ENCODE measurements at regions not wholly inside any gene's neighbourhood (a gene's known extent, or its start where the extent isn't known, plus 50 kb on each side); places are given as distances from the start of the nearest gene placed in this dataset.
"Not testable (repeated sequence)": the region's sequence is repeated elsewhere in the genome, so short reads cannot be mapped to it uniquely, and the experiment has no call there.

DNA sequence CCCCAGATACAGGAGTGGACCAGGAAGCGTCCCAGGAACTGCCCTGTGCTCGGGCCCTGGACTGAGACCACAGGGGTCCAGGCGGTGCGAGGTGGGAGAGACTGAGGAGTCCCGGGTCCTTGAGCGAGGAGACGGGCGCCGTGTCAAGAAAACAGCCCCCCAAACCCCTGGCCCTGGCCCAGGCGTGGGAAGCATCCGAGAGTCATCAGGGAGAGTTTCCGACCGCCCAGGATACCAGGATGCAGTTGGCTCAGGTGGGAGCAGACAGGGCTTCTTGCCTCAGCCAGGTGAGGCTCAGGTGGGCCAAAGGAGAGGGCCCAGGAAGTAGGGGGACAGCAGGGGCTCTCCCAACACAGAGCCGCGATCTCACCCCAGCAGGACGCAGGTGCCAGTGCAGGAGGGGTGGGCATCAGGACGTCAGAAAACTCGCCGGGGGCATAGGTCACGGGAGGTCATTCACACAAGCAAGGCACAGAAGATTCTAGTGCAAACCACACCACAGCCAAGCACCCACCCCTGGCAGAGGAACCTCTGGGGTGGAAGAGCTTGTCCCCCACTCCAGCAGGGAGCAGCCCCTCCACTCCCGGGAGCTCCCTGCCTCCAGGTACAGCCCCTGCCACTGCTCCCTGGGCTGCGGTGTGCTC, 102.5 kb upstream of the EIF5 start:
- DNase-seq (ENCODE audit: low spot score) = no peak

DNA sequence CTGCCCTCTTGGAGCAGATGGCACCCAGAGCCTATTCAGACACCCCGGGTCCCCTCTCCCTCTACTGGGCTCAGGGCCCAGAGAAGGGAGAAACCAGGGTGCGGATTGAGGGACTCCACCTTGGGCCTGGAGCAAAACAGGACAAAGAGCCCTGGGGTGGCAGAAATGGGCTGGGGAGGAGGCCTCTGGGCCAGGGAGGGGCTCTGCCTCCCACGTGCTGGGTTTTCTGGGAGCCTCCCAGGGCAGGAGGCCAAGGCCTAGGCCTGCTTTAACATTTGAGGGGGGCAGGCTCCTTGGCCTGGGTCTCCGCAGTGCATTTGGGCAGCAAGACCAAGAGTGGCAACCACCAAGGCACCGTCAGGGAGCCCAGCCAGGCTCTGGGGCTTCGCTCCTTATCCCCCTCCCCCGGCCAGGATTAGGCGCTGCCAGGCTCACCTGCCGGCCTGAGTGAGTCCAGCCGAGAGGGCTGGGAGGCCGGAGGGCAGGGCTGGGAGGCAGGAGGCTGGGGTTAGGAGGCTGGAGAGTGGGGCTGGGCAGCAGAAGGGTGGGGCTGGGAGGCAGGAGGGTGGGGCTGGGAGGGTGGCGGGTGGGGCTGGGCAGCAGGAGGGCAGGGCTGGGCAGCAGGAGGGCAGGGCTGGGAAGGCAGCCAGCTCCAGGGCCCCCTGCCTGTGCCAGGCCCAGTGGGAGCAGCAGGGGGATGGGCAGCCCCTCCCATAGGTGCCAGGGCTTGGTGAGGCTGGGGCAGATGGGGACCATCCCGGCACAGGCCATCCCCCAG, 101.8 kb upstream of the EIF5 start:
- DNase-seq (ENCODE audit: low spot score) = no peak

DNA sequence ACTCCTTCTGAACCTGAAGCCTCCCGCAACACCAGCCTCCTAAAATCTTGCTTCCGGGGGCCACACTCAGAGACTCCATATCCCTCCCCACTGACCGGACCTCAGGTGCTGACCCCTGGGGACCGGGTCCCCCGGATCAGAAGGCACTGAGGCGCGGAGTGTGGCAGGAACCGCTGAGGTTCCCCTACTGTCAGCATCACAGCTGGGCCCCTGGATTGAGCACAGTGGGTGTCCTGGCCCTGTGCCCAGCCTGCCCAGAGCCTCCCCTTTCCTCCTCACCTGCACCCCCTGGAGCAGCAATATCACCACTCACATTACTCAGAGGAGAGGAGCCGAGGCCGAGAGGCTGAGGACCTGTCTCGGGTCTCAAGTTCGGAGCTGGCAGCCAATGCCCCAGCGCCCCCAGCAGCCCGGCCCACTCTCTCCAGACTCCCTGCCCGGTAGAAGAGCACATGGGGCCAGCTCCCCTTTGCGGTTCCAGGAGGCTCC, 101.2 kb upstream of the EIF5 start:
- DNase-seq (ENCODE audit: low spot score) = no peak

DNA sequence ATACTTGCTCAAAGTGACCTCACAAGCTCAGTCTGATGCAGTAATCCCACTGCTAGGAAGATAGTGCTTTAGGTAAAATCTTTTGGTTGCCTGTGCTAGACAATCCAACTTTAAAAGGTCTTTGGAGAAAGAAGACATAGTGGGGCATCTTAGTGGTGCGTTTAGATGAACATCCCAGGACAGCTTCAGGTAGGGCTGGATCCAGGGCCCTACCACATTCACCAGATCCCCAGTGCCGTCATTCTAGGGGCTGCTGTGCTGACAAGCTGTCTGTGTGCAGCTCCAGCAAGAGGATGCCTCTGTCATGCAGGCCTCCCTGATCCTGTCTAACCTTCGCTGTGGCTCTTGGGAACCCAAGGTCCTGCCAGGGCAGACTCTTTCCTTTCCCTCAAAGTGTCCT, 100.7 kb upstream of the EIF5 start:
- no peak for DNase-seq (ENCODE audit: low spot score)

DNA sequence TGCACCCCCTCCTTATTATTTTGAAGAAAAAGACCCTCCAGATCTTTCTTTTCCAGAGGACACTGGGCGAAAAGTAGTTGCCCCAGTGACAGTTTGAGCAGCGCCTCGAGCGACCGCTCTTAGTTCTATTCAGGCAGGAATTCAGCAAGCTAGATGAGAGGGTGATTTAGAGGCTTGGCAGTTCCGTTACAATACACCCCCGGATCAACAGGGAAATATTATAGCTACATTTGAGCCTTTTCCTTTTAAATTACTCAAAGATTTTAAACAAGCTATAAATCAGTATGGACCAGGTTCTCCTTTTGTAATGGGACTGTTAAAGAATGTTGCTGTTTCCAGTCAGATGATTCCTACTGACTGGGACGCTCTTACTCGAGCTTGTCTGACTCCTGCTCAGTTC, 99.2 kb upstream of the EIF5 start:
- not testable (repeated sequence) for DNase-seq (ENCODE audit: low spot score)

DNA sequence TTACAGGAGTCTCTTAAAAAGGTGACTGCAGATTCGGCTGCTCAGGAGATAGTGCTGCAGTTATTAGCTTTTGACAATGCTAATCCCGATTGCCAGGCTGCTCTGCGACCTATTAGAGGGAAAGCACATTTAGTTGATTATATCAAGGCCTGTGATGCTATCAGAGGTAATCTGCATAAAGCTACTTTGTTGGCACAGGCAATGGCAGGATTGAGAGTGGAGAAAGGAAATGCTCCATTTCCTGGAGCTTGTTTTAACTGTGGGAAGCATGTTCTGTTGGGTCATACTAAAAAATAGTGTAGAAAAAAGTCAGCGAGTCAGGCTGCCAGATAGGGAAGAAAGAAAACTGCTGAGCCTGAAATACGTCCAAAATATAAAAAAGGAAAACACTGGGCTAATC, 98.5 kb upstream of the EIF5 start:
- DNase-seq (ENCODE audit: low spot score) = not testable (repeated sequence)

DNA sequence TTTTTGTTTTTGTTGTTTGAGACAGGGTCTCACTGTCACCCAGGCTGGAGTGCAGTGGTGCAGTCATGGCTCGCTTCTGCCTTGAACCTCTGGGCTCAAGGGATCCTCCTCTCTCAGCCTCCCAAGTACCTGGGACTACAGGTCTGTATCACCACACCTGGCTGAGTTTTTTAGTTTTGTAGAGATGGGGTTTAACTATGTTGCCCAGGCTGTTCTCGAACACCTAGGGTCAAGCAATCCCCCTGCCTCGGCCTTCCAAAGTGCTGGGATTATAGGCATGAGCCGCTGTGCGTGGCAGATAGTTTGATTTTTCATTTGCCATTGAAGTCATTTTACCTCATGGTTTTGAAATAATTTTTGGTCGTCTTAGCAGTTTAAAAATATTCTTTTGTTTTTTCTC, 94.3 kb upstream of the EIF5 start:
- DNase-seq (ENCODE audit: low spot score) = no peak

DNA sequence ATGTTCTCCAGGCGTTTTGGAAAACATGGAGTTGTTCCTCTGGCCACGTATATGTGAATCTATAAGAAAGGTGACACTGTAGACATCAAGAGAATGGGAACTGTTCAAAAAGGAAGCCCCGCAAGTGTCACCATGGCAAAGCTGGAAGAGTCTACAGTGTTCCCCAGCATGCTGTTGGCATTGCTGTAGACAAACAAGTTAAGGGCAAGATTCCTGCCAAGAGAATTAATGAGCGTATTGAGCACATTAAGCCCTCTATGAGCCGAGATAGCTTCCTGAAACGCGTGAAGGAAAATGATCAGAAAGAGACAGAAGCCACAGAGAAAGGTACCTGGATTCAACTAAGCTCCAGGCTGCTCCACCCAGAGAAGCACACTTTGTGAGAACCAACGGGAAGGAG, 92.5 kb upstream of the EIF5 start:
- no peak for DNase-seq (ENCODE audit: low spot score)

DNA sequence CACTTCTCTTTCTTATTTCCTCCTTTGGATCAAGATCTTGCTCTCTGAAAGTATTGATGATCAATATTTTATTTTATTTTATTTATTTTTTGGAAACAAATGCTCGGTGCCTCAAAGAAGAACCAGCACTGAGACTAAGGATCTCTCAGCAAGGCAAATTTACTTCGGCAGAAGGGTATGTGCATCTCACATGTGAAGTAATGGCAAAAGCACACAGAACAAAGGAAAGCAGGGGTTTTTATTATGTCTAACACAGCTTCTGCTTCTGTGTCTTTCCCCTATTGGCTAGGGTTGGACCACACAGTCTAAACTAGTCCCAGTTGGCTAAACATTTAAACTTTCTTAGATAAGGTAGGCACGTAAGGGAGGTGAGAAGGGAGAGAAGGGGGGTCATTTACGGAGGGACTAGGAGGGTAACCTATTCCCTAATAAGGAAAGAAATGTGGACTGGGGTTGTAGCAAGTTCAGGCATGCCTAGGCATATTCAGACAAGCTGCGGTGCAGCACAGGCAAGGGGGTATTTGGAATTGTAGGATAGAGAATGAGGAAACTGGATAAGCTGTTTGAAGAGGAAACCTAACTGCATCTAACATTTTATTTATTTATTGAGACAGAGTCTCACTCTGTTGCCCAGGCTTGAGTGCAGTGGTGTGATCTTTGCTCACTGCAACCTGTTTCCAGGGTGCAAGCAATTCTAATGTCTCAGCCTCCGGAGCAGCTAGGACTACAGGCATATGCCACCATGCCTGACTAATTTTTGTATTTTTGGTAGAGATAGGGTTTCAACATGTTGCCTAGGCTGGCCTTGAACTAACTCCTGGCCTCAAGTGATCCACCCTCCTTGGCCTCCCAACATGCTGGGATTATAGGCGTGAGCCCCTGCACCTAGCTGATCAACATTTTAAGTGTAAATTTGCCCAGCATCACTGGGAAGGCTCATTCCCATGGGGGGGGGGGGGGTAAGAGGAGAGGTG, 90.0 kb upstream of the EIF5 start:
- no peak for DNase-seq (ENCODE audit: low spot score)

DNA sequence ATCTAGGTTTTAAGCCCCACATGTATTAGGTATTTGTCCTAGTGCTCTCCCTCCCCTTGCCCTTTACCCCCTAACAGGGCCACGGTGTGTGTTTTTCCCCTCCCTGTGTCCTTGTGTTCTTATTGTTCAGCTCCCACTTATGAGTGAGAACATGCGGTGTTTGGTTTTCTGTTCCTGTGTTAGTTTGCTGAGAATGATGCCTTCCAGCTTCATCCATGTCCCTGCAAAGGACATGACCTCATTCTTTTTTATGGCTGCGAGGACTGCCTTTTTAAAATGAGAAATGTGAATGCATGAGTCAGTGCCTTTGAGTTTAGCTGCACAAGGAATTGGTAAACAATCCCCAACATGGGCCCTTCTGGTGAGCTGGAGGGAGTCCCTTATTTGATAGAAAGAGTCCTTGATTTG, 88.4 kb upstream of the EIF5 start:
- peak; percentile 62 for DNase-seq (ENCODE audit: low spot score)

DNA sequence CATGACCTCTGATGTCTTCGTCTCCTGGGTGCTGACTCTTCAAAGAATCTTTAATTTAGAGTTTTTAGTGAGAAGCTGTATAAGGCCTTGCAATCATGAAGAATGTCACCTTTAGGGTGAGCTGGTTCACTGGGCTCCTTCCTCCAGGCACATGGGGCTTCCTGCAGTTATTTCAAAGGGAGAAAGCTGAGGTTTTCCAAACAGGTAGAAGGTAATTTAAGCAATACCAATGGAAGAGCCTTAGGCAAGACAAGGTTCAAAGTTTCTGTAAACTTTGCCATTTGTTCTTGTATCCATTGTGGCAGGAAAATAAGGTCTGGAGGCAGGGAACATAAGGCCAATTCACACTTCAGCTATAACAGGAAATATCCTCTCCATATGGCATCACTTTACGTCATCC, 88.0 kb upstream of the EIF5 start:
- no peak for DNase-seq (ENCODE audit: low spot score)

DNA sequence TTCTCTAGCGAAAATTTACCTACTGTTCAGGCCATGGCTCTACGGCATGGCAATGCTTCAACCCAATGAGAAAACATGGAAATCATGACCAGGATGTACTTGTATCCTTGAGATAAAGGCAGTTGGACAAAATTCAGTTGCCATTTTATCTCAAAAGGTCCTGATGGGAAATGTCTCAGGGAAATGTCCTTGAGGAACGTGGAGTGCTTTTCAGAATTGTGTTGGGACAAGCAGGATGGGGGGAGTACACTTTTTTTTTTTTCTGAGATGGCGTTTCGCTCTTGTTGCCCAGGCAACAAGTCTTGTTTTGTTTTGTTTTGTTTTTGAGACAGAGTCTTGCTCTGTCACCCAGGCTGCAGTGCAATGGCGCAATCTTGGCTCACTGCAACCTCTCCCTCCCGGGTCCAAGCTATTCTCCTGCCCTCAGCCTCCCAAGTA, 86.8 kb upstream of the EIF5 start:
- no peak for DNase-seq (ENCODE audit: low spot score)

DNA sequence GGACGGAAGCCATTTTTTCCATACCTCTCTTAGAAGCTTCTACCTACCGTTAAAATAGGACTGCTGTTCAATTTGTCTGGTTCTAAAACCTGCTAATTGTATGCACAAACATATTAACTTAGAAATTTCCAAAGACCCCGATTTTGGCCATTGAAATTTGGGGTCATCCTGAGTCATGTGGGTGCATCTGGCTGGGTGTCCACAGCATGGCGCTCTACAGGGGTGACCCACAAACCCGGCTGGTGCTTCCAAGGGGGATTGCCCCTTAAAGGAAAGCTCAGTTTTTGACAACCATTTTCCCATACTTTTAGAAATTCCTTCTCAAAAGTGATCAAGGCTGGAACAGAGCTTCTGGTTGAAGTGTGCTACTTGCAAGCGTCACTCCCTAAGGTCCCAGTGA, 83.9 kb upstream of the EIF5 start:
- DNase-seq (ENCODE audit: low spot score) = no peak

DNA sequence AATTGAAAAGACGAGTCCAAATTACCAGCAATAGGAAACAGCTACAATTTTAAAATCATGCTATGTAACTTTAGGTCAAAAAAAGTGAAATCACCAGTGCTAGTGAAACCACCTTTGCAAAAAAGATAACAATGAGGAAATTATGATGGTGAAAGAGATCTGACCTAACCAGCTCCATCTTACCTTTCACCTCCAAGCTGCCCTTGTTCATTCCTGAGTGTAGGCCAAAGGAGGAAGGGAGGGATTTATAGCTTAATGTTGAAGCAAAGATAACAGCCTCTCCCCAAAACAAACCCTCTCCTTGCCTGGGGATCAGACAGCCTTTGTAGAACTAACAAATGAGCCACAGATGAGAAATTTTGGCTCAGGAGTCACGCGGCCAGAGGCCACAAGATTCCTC, 83.2 kb upstream of the EIF5 start:
- DNase-seq (ENCODE audit: low spot score) = no peak

DNA sequence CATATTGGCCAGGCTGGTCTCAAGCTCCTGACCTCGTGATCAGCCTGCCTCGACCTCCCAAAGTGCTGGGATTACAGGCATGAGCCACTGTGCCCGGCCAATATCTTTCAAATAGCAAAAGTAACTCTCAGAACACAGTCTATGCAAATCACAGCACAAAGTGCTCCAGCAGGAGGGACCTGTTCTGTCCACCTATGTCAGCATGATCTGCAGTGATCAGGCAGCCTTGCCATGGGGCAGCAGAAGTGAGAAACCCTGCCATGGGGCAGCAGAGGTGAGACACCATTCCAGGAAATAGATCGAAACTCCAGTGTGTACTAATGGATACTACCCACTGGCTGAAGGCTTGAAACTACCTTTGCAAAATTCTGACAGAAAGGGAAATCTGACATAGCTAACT, 78.5 kb upstream of the EIF5 start:
- no peak for DNase-seq (ENCODE audit: low spot score)

DNA sequence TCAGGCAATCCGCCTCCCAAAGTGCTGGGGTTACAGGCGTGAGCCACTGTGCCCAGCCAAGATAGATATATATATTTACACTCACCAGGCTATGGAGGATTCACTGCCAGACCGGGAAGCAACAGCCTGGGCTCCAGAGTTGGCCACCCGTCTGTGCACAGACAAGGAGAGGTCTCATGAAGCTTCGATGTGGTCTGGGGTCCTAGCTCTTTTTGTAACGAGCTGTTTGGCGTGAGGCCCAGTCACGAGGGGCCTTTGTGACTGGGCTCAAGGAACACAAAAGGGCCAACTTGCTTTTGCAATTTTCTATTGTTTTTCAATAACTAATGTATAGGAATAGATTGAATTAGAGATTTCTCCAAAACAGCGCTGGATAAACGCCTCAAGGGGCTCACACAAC, 77.6 kb upstream of the EIF5 start:
- no peak for DNase-seq (ENCODE audit: low spot score)

DNA sequence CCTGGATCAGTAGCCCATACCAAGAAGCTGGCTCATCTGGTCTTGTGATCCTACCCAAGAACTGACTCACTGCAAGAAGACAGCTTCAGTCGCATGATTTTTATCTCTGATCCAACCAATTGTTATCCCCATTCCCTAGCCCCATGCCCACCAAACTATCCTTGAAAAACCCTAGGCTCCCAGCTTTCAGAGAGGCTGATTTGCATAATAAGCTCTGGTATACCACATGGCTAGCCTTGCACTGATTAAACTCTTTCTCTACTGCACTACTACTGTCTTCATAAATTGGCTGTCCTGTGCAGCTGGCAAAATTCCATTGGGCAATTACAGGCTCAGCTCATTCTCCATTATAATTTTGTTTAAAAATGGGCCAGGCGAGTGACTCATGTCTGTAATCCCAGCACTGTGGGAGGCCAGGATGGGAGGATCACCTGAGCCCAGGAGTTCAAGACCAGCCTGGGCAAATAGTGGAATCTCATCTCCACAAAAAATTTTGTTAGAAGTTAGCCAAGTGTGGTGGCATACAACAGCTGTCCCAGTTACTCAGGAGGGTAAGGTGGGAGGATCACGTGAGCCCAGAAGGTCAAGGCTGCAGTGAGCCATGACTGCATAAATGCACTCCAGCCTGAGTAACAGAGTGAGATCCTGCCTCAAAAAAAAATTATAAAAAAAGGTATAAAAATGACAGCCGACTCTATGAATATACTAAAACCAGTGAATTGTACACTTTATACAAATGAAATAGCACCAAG, 76.7 kb upstream of the EIF5 start:
- no peak for DNase-seq (ENCODE audit: low spot score)

DNA sequence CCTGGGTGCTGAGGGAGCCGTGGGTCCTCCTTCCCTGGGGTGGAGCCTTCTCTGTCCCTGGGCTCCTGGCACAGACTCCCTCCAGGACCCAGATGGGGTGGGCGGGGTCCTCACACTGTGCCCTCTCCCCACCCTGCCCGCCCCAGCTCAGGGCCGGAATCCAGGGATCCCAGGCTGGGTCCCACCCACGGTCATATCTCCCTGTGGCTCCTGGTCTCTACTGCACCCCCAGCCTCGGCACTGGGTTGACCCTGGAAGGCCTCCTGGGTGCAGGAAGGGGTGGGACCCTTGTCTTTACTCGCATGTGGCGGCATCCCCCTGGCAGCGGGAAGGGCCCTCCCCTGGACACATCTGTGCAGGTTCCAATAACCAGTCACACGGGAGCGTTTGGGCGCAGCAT, 75.8 kb upstream of the EIF5 start:
- no peak for DNase-seq (ENCODE audit: low spot score)

DNA sequence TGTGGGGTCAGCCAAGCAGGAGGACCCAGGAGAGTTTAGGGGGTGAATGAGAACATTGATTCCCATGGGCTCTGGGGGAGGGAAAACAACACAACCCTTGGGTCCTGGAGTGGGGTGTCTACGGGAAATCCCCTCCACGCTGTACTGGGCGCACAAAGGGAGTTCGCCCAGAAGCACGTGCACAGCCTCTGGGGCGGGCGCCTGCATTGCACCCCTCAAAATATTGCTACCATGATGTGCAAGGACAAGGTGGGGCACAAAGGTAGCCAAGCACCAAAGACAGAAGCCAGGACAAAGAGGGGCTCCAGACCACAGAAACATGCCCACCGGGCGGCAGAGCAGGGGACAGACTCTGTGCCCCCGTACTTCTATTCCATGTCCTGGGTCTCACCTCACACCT, 74.9 kb upstream of the EIF5 start:
- DNase-seq (ENCODE audit: low spot score) = no peak

DNA sequence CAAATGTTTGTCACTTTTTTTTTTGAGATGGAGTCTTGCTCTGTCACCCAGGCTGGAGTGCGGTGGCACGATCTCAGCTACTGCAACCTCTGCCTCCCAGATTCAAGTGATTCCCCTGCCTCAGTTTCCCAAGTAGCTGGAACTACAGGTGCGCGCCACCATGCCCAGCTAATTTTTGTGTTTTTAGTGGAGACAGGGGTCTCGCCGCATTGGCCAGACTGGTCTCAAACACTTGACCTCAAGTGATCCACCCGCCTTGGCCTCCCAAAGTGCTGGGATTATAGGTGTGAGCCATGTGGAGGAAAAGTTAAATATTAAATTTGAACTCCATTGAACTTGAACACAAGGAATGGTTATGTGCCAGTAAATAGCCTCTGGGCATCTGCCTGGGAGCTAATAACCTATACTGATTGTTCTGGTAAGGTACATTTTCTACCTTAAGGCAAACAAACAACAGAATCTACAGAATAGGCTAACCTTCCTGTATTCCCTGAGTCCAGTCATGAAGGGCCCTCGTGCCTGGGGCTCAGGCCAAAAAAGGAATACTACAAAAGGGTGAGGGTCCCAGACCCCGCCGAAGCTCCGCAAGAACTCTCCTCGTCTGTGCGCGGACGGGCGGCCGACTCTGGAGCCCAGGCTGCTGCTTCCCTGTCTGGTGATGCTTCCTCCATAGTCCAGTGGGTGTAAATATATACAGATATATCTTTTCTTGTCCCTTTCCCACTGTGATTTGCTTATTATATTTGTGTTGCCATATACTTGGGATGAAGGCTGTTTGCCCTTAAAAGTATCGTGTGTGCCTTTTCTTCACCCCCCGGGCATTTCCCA, 74.0 kb upstream of the EIF5 start:
- no peak for DNase-seq (ENCODE audit: low spot score)

DNA sequence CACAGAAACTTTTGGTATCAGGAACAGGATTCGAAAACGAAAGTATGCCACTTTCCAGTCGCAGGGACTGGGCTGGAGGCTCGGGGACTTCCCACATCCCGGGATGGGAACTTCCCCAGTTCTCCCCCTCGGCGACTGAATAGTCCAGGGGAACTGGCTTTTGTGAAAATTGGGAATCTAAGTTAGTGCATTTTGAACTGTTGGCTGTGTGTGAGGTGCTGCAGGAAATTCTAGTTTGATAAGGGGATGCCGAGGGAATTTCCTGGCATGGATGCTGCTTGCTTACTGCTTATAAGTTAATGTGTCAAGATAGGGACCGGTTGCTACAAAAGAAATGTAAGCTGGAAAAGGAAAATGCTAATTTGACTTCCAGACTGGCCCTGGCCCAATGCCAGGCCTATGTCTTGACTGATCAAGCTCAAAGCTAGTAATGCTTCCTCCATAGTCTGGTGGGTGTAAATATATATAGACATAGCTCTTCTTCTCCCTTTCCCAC, 73.4 kb upstream of the EIF5 start:
- DNase-seq (ENCODE audit: low spot score) = peak; percentile 48

All from AG08396 (cell line).